ENCODE measurements at regions not wholly inside any gene's neighbourhood (a gene's known extent, or its start where the extent isn't known, plus 50 kb on each side); places are given as distances from the start of the nearest gene placed in this dataset.
"Not testable (repeated sequence)": the region's sequence is repeated elsewhere in the genome, so short reads cannot be mapped to it uniquely, and the experiment has no call there.

GRCh38 chr10:65111059-65111458 is 1589.9 kb downstream of the REEP3 start:
- DNase-seq = not testable (repeated sequence)

DNA sequence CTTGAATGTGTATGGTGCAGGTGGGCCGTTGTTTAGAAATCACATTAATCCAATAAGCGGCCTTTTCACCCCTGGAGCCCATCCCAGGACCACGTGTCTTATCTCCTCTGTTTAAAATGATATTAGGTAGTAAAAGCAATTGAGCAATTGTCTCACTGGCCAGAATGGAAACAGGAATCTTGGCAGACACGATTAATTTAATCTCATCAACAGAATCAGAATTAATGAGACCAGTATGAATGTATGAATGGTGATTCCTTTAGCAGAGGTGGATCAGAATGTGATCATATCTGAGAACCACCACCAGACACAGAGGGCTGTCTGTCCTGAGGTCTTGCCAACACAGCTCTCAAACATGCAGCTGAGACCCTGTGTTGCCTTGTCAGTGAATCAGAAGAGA is 1591.4 kb downstream of the REEP3 start:
- DNase-seq = no peak

DNA sequence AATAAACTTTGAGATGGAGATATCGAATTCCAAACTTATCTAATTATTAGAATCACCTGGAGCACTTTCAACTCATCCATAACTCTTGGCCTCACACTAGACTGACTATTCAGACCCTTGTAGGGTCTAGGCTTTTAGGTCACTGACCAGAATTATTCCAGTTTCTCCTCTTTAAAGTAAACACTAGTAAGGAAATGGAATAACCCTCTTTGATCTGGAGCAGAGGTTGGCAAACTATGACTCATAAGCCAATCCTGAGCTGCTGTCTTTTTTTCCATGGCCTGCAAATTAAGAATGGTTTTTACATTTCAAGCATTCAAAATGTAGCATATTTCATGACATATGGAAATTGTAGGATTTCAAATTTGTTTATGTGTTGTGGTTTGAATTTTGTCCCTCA is 1601.9 kb downstream of the REEP3 start:
- DNase-seq = no peak

DNA sequence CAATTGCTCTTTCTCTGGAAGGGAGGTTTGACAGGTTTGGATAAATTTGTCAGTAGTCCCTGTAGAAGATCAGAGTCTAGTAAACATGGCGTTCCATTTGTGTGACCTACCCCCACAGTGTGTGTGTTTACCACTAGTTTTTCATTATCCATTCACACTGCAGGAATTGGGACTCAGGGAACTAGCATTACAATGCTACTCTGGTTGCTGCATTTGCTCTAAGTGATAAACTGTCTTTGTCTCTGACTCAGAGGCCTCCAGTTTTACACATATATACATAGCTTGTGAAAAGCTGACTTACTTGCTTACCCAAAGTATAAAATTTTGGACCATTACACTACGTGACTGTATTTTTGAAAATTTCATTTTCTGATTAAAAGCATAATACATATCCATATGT is 1604.0 kb downstream of the REEP3 start:
- DNase-seq = no peak

- no peak for DNase-seq
These were observed 1605.1 kb downstream of the REEP3 start for GRCh38 chr10:65126288-65126687.

DNA sequence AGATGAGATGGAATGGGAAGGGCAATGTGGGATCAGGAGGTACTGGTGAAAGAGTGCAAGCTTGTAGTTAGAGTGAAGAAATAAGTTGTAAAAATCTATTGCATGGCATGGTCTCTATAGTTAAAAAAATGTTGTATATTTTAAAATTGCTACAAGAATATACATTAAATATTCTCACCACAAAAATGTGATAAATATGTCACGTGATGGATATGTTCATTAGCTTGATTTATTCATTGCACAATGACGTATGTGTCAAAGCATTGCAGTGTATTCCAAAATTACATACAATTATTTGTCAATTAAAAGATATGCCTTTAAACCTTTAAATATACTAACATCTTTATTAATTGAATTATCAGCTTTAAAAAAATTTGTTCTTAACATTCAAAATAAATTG is 1607.1 kb downstream of the REEP3 start:
- DNase-seq = no peak

DNA sequence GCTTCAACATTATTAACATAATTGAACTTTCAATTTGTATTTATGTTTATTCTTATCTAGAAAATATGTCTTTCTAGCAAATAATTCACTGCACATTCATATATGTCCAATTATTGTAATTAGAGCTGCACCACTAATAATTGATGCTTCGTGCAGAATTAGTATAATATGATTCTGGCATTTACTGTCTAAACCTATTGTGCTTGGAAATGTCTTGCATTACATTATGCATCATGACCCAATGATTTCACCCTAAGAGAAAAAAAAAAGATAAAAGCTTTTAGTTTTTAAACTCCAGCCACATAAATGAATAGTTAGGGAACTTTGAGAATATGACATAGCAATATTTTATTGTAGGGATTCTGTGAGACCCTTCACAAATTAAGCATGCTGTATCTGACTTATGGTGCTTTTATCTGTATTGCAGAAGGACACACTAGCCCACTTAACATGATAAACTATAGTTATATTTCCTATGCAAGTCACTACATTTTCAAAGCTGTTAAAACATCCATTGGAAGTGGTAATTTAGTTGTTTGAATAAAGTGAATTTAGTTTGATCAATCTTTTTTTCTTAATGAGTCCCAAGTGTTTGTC is 1609.1 kb downstream of the REEP3 start:
- no peak for DNase-seq

DNA sequence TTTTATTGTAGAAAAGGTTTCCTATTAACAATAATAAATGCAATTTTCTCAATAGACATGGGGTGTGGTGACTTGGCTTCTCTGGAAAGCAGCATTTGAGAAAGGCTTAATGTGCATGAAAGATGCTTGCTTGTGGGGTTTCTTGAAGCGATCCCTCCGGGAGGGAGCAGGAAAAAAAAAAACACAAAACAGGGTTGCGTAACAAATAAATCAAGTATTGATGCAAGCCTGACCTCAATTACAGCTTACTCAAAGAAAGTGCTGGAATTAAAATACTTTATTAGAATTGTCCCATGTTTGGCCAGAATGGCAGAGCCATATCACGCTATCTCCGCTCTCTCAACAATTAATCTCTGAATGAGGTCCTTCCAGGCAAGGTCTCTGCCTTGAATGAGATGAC is 1612.5 kb downstream of the REEP3 start:
- DNase-seq = no peak

- no peak for DNase-seq
These were observed 1614.3 kb downstream of the REEP3 start for GRCh38 chr10:65135508-65135907.

DNA sequence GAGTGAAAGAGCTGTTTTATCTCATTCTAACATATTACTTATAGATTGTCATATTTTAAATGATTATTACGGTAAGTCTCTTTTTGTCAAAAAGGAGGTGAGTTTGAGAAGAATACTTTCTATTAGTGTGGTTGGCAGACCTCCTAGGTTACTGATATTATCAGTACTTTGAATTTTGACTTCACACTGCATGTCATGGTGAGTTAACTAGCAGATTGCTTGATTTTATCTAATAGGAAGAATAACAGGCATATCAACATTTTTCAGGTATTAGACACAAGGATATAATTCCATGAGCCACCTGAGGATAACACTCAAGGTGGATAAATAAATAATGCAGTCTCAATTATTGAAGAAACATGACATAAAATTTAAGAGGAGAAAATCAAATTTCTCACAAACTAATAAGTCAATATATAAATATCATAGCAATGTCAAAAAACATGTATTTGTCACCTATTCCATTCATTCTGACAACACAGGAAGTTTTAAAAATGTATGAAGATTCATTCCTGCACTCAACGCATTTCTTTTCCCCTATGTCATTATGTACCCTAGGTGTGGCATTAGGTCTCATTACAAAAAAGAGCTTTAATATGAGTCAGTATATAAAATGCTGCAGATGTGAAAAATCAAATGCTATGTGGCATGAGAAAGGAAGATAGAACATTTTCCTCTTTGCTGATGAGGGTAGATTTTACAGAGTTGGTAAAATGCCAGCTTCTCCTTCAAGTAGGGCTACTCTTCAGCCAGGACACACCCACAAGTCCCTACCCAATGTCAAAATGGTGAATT is 1621.6 kb downstream of the REEP3 start:
- no peak for DNase-seq

DNA sequence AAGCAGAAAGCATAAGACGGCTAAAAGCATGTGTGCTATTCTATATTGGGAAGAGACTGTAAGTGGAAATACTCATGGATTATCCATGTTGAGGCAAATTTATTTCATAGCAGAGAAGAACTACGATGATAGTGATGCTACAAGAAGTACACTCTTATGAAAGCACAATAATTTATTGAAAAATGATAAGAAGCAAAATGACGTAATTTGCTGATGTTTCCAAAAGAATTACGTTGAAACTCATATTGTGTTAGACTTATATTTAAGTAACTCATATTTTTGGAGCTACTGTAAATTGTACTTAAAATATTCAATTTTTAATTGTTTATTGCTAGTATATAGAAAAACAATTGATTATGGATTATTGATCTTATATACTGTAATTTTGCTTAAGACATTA is 1622.5 kb downstream of the REEP3 start:
- no peak for DNase-seq

DNA sequence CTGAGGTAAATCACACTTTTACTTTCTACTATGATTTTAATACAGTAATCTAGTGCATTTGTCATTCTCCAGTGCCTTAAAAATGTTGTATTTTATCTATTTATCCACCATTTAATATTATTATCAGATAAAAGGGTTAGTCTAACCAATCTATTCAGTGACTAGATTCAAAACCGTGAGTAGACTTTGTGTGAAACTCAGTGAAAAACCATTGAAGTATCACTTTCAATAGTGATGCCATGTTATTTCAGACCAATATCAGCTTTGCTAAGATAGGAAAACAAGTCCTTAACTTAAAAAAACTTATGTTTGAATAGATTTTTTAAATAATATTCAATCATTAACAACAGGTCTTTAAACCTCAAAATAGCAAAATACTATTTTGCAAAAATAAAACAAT is 1628.7 kb downstream of the REEP3 start:
- DNase-seq = no peak

GRCh38 chr10:65166272-65166671 is 1645.1 kb downstream of the REEP3 start:
- DNase-seq = no peak

DNA sequence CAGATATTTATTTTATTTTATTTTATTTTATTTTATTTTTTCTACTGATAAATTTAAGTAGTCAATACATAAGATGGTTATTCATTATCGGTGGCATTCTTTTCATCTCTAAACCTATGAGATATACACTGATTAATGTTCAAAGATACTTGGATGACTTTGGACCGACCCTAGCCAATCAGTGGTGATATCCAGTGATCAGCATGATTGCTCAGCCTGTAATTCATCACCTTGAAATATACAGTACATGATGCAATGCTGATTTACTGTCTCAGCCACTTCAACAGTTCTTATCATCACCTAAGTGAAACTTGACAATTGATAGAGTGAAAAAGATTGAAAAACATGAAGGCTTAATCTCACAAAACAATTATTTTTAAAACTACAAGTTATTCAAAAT is 1651.0 kb downstream of the REEP3 start:
- DNase-seq = no peak

- DNase-seq = no peak
These were observed 1655.8 kb downstream of the REEP3 start for GRCh38 chr10:65176994-65177393.

- DNase-seq = no peak
These were observed 1662.0 kb downstream of the REEP3 start for GRCh38 chr10:65183236-65183635.

DNA sequence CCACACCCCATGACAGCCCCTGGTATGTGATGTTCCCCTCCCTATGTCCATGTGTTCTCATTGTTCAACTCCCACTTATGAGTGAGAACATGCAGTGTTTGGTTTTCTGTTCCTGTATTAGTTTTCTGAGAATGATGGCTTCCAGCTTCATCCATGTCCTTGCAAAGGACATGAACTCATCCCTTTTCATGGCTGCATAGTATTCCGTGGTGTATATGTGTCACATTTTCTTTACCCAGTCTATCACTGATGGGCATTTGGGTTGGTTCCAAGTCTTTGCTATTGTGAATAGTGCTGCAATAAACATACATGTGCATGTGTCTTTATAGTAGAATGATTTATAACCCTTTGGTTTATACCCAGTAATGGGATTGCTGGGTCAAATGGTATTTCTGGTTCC is 1665.5 kb downstream of the REEP3 start:
- not testable (repeated sequence) for DNase-seq

DNA sequence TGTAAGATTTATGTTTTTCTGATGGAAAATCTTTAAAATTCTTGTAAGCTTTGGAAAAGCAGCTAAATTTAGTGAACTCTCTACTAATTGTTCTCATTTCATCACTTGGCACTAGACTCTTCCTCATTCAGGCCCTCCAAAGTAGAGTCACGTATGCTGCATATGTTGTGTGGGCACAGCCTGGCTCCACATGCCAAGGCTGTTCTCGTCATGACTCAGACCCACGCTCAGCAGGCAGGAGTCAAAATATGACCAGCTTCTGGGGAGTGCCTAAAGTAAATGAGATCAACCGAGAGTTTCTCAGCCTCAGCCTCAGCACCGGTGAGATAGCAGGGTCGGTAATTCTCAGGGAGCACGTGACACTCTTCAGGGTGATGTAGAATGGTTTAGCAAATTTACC is 1672.9 kb downstream of the REEP3 start:
- DNase-seq = no peak

DNA sequence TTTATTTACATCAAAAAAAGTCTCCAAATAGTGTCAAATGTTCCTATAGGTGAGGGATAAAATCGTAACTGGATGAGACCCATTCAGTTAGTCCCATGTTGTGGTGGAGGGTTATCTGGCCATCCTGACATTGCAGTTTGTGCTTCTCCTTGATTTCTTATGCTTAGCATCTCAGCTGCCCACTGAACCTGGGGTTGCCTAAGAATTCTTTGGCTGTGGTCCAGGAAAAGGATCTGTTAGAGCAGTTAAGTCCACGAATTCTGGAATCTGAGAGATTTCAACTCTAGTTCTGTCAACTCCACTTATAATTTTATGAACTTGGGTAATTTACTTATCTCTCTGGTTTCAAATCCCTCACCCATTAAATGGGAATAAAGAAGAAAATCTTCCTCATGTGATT is 1673.4 kb downstream of the REEP3 start:
- no peak for DNase-seq

DNA sequence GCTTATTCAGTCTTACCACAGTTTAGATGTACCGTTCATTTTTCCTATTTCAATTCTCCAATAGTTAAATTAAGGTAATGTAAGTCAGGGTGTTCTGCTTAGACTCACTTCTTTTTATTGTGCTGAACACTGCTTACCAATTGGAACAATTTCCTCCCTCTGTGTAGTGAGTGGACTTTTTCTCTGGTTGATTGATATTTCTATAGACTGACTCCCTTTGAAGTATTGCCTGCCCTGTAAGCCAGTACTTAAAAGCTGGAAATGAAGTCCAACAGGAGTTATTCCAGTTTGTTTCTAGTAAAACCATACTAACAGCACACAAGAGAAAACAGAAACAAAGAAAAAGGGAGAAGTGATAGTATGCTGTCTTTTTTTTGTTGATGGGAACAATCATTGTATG is 1674.9 kb downstream of the REEP3 start:
- no peak for DNase-seq

DNA sequence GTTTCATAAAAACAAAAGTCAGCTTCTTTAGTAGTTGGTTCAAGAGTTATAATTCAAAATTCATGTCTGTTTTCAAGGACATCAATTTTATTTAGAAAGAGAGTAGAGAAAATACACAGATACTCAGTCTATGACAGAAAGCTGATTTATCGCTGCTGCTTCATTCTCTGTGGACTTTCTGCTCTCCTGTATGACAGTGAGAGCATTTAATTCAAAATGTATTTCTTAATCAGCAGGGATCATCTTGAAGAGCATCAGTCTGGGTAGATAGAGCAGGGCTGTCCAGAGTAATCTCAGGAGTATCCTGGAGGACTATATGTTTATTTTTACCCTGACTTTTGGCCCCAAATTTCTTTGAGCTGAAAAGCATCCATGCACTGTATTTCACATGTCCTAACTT is 1676.7 kb downstream of the REEP3 start:
- DNase-seq = no peak

- no peak for DNase-seq
These were observed 1680.3 kb downstream of the REEP3 start for GRCh38 chr10:65201491-65201890.

DNA sequence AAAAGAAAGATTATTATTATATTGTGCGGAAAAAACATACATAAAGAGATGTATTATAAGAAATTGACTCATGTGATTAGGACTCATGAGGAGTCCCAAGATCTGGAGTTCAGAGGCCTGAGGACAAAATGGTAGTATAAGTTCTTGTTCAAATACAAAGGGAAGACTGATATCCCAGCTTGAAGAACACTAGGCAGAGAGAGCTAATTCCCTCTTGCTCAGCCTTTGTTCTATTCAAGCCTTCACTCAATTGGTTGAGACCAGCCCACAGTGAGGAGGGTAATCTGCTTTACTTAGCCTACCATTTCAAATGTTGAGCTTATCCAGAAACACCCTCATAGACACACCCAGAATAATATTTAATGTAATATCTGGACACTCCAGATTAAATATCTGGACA is 1683.8 kb downstream of the REEP3 start:
- no peak for DNase-seq

- no peak for DNase-seq
These were observed 1692.0 kb downstream of the REEP3 start for GRCh38 chr10:65213170-65213569.

GRCh38 chr10:65219444-65219843 is 1698.2 kb downstream of the REEP3 start:
- no peak for DNase-seq

All from stimulated activated CD4-positive, alpha-beta T cell treated with anti-CD3 and anti-CD28 coated beads, Interleukin-12 subunit alpha, Interleukin-12 subunit beta, amount 100 ng/mL, for 4 hours (primary cell).